Fibroblast of pulmonary artery (primary cell): ENCODE measurements at regions not wholly inside any gene's neighbourhood (a gene's known extent, or its start where the extent isn't known, plus 50 kb on each side); places are given as distances from the start of the nearest gene placed in this dataset.

Experiments used
- DNase-seq: peaks from one replicate; pipeline ENCODE4 v3.0.0-alpha.2; 2010; ENCODE audit warnings: low read depth
- H3K4me3 ChIP-seq: replicated peaks from 2 replicates; pipeline ENCODE4 v1.5.1; 2011; ENCODE audit warnings: low read depth, mild to moderate bottlenecking, control low read depth, low read length, moderate library complexity
- TF ChIP-seq, protein P1 (sequence below): IDR thresholded peaks from 2 replicates; pipeline ENCODE4 v1.5.1; 2011; ENCODE audit warnings: mild to moderate bottlenecking, control low read depth, low read length, inconsistent platforms; ENCODE audit errors: missing control alignments

GRCh38 chr18:73093687-73094250 is 226.0 kb upstream of the NETO1 start:
- DNase-seq: no peak

GRCh38 chr18:73088445-73088844 is 220.7 kb upstream of the NETO1 start:
- DNase-seq: no peak
- H3K4me3 ChIP-seq: no peak overlapping the region
- TF ChIP-seq, protein P1, sequence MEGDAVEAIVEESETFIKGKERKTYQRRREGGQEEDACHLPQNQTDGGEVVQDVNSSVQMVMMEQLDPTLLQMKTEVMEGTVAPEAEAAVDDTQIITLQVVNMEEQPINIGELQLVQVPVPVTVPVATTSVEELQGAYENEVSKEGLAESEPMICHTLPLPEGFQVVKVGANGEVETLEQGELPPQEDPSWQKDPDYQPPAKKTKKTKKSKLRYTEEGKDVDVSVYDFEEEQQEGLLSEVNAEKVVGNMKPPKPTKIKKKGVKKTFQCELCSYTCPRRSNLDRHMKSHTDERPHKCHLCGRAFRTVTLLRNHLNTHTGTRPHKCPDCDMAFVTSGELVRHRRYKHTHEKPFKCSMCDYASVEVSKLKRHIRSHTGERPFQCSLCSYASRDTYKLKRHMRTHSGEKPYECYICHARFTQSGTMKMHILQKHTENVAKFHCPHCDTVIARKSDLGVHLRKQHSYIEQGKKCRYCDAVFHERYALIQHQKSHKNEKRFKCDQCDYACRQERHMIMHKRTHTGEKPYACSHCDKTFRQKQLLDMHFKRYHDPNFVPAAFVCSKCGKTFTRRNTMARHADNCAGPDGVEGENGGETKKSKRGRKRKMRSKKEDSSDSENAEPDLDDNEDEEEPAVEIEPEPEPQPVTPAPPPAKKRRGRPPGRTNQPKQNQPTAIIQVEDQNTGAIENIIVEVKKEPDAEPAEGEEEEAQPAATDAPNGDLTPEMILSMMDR: no peak

More at GRCh38 chr18:73093687-73094250, 226.0 kb upstream of the NETO1 start:
- H3K4me3 ChIP-seq: no peak overlapping the region
- TF ChIP-seq, protein P1: no peak

- TF ChIP-seq, protein P1: no peak
- no peak for DNase-seq
- H3K4me3 ChIP-seq: no peak overlapping the region
Observed at GRCh38 chr18:73087282-73087977, 219.6 kb upstream of the NETO1 start.

- no peak overlapping the region for H3K4me3 ChIP-seq
- TF ChIP-seq, protein P1: no peak
- no peak for DNase-seq
Observed at GRCh38 chr18:73079920-73080319, 212.1 kb upstream of the NETO1 start.

GRCh38 chr18:73060666-73061288 is 193.0 kb upstream of the NETO1 start:
- peak; percentile 1 for DNase-seq
- H3K4me3 ChIP-seq: no peak overlapping the region
- TF ChIP-seq, protein P1: no peak

DNA sequence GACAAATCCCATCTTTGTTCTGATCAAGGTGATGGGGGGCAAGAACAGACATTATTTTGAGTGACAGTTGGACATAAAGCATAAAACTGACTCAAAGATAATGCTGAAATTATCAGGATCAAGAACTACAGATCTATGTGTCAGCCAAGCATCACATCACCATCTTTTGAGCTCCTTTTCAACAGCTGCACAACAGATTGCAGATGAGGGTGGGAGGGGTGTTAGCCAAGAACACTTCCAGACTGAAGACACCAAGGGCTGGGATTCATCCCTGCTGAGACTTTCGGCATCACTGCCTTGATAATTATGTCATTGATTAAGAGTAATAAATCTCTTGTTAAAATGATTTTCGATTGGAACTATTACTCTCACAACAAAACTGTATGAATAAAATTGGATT is 191.5 kb upstream of the NETO1 start:
- no peak for DNase-seq
- no peak overlapping the region for H3K4me3 ChIP-seq
- TF ChIP-seq, protein P1: no peak

GRCh38 chr18:73047688-73048087 is 179.9 kb upstream of the NETO1 start:
- no peak overlapping the region for H3K4me3 ChIP-seq
- no peak for DNase-seq
- TF ChIP-seq, protein P1: no peak
